GM23248 (cell line): ENCODE measurements at regions not wholly inside any gene's neighbourhood (a gene's known extent, or its start where the extent isn't known, plus 50 kb on each side); places are given as distances from the start of the nearest gene placed in this dataset.

ENCODE experiments used
- EZH2 ChIP-seq: fragments of 200-600 bp; sonication (generic); IDR thresholded peaks from 2 replicates; pipeline ENCODE4 v1.6.1; 2018; ENCODE audit warnings: antibody characterized with exemption, mild to moderate bottlenecking; ENCODE audit not compliant: insufficient read depth, poor library complexity, severe bottlenecking
- EZH2phosphoT487 ChIP-seq: fragments of 200-600 bp; sonication (generic); IDR thresholded peaks from 2 replicates; pipeline ENCODE4 v1.6.1; 2018; ENCODE audit warnings: antibody characterized with exemption, moderate library complexity, mild to moderate bottlenecking, low read depth; ENCODE audit not compliant: insufficient read depth

- TF ChIP-seq EZH2 = no peak
- TF ChIP-seq EZH2phosphoT487 = no peak
Measured at GRCh38 chr17:71899317-71899716, 221.5 kb upstream of the SOX9 start.
